Mesenchymal stem cell (in vitro differentiated cells and primary cell): ENCODE measurements at regions not wholly inside any gene's neighbourhood (a gene's known extent, or its start where the extent isn't known, plus 50 kb on each side); places are given as distances from the start of the nearest gene placed in this dataset.
A peak's percentile ranks its signal among the peaks of the same experiment; 100 is the strongest.

Experiments used
- DNase-seq: peaks from one replicate; pipeline ENCODE4 v3.0.0-alpha.2; 2013
- H2AFZ ChIP-seq: one replicate; pipeline ENCODE4 v1.6.1; 2013; ENCODE audit warnings: low read depth, mild to moderate bottlenecking, control low read depth, inconsistent platforms, low read length, moderate library complexity
- H2AK5ac ChIP-seq: 2 replicates; pipeline ENCODE4 v1.6.1; 2013; ENCODE audit warnings: low read length, moderate library complexity, mild to moderate bottlenecking, inconsistent platforms; ENCODE audit not compliant: severe bottlenecking
- H2BK120ac ChIP-seq: one replicate; pipeline ENCODE4 v1.6.1; 2013; ENCODE audit warnings: low read depth, mild to moderate bottlenecking, inconsistent platforms, low read length, moderate library complexity
- H2BK12ac ChIP-seq, 2 experiments: one replicate each; pipeline ENCODE4 v1.6.1; 2013; ENCODE audit warnings: inconsistent platforms in 2 of 2, low read length in 2 of 2, mild to moderate bottlenecking in 2 of 2, moderate library complexity in 2 of 2, control low read depth in 1 of 2
- H2BK15ac ChIP-seq: one replicate; pipeline ENCODE4 v1.6.1; 2013; ENCODE audit warnings: mild to moderate bottlenecking, low read depth, inconsistent platforms; ENCODE audit not compliant: poor library complexity, severe bottlenecking
- H2BK5ac ChIP-seq: 2 replicates; pipeline ENCODE4 v1.6.1; 2013; ENCODE audit warnings: low read depth, mild to moderate bottlenecking, low read length, control low read depth, inconsistent platforms; ENCODE audit not compliant: poor library complexity, severe bottlenecking
- H3K14ac ChIP-seq, 2 experiments: one replicate each; pipeline ENCODE4 v1.6.1; 2013; ENCODE audit warnings: inconsistent platforms in 2 of 2, low read length in 2 of 2, control low read depth in 1 of 2, mild to moderate bottlenecking in 1 of 2, moderate library complexity in 1 of 2
- H3K18ac ChIP-seq, 2 experiments: one replicate each; pipeline ENCODE4 v1.6.1; 2013; ENCODE audit warnings: inconsistent platforms in 2 of 2, low read length in 2 of 2, control low read depth in 1 of 2, low read depth in 1 of 2, mild to moderate bottlenecking in 1 of 2
- H3K23ac ChIP-seq, 2 experiments: one replicate each; pipeline ENCODE4 v1.6.1; 2013; ENCODE audit warnings: inconsistent platforms in 2 of 2, low read length in 2 of 2, mild to moderate bottlenecking in 2 of 2, moderate library complexity in 2 of 2, control low read depth in 1 of 2
- H3K27ac ChIP-seq: 2 replicates; pipeline ENCODE4 v1.5.1; 2013; ENCODE audit warnings: mild to moderate bottlenecking, moderate library complexity, low read length, control low read depth, inconsistent platforms; ENCODE audit not compliant: poor library complexity, severe bottlenecking
- H3K27me3 ChIP-seq, 2 experiments: 2 replicates each; pipeline versions ENCODE4 v1.6.1 to v1.7.0; 2013; ENCODE audit warnings: low read length in 2 of 2, mild to moderate bottlenecking in 2 of 2, moderate library complexity in 2 of 2, control low read depth in 1 of 2, inconsistent platforms in 1 of 2; ENCODE audit not compliant: control insufficient read depth in 1 of 2, insufficient read depth in 1 of 2
- H3K36me3 ChIP-seq, 2 experiments: 2 replicates each; pipeline versions ENCODE4 v1.6.1 to v1.7.0; 2013; ENCODE audit warnings: low read length in 2 of 2, control low read depth in 1 of 2, inconsistent platforms in 1 of 2, low read depth in 1 of 2, mild to moderate bottlenecking in 1 of 2; ENCODE audit not compliant: insufficient read depth in 2 of 2, control insufficient read depth in 1 of 2
- H3K4ac ChIP-seq, 2 experiments: one replicate each; pipeline ENCODE4 v1.6.1; 2013; ENCODE audit warnings: inconsistent platforms in 2 of 2, low read length in 2 of 2, mild to moderate bottlenecking in 2 of 2, moderate library complexity in 2 of 2, control low read depth in 1 of 2, low read depth in 1 of 2
- H3K4me1 ChIP-seq: 2 replicates; pipeline ENCODE4 v1.6.1; 2013; ENCODE audit warnings: low read depth, low read length, control low read depth; ENCODE audit not compliant: control insufficient read depth, insufficient read depth
- H3K4me2 ChIP-seq: 2 replicates; pipeline ENCODE4 v1.6.1; 2013; ENCODE audit warnings: low read length, mild to moderate bottlenecking, inconsistent platforms; ENCODE audit not compliant: poor library complexity, severe bottlenecking
- H3K4me3 ChIP-seq, 2 experiments: 2 replicates each; pipeline versions ENCODE4 v1.5.1 to v1.7.0; 2013; ENCODE audit warnings: low read length in 2 of 2, mild to moderate bottlenecking in 2 of 2, control low read depth in 1 of 2, low read depth in 1 of 2; ENCODE audit not compliant: insufficient read depth in 1 of 2
- H3K79me1 ChIP-seq: replicated peaks from 2 replicates; pipeline ENCODE4 v1.6.1; 2013; ENCODE audit warnings: mild to moderate bottlenecking, control low read depth, low read length, inconsistent platforms; ENCODE audit not compliant: poor library complexity, severe bottlenecking
- H3K9ac ChIP-seq: 2 replicates; pipeline ENCODE4 v1.7.0; 2013; ENCODE audit warnings: mild to moderate bottlenecking, low read length, moderate library complexity
- H3K9me3 ChIP-seq: 2 replicates; pipeline ENCODE4 v1.7.0; 2013; ENCODE audit warnings: mild to moderate bottlenecking, low read length; ENCODE audit not compliant: control insufficient read depth
- H4K8ac ChIP-seq: one replicate; pipeline ENCODE4 v1.6.1; 2013; ENCODE audit warnings: inconsistent platforms, mild to moderate bottlenecking, low read length, moderate library complexity
- H4K91ac ChIP-seq: one replicate; pipeline ENCODE4 v1.6.1; 2013; ENCODE audit warnings: mild to moderate bottlenecking, low read length, inconsistent platforms
- WGBS: methylation state at CpG from one replicate; pipeline ENCODE4 v1.1.7; 2013; ENCODE audit warnings: mixed read lengths; 5-methylcytosine and 5-hydroxymethylcytosine counted together

- peaks cover 2% of the 10 kb centered on the region for H3K9me3 ChIP-seq
- peak overlapping the region; percentile 71 to 91 for H2BK12ac ChIP-seq
- H3K4me2 ChIP-seq = no peak overlapping the region
- peak overlapping the region; percentile 74 for H4K8ac ChIP-seq
- 100% methylated on average over 1 of the region's 2 CpGs for WGBS
- H3K23ac ChIP-seq = no peak overlapping the region
- H2BK15ac ChIP-seq = peak overlapping the region; percentile 60
- H3K79me1 ChIP-seq = no peaks in the 10 kb centered on the region
- H3K9ac ChIP-seq = no peak overlapping the region
- no peak overlapping the region for H2AFZ ChIP-seq
- peak overlapping the region; percentile 97 for H4K91ac ChIP-seq
- H3K27ac ChIP-seq = no peak overlapping the region
- peak overlapping the region; percentile 75 for H2BK120ac ChIP-seq
- no peaks in the 10 kb centered on the region for H3K36me3 ChIP-seq
- H2BK5ac ChIP-seq = no peak overlapping the region
- no peak for DNase-seq
- H3K4me3 ChIP-seq = no peak overlapping the region
- peak overlapping the region; percentile 62 to 83 for H3K4ac ChIP-seq
- H3K18ac ChIP-seq = peak overlapping the region; percentile 69 to 88
- H3K27me3 ChIP-seq = peaks cover 0 to 4% of the 10 kb centered on the region in 2 experiments
- peak overlapping the region in 1 of 2 experiments; percentile 3 for H3K14ac ChIP-seq
- H2AK5ac ChIP-seq = no peak overlapping the region
- peaks cover 4% of the 10 kb centered on the region for H3K4me1 ChIP-seq
Measured at GRCh38 chr1:94600556-94600955, 59.0 kb upstream of the F3 start.

GRCh38 chr1:94599095-94599813 lies 57.7 kb upstream of the F3 start:
- Histone ChIP-seq H2AK5ac (no peak overlapping the region), H2BK120ac (peak overlapping the region; percentile 92), H2AFZ (no peak overlapping the region), H3K79me1 (no peaks in the 10 kb centered on the region), H3K4me1 (peaks cover 2% of the 10 kb centered on the region), H2BK12ac (peak overlapping the region; percentile 22 to 40), H3K18ac (peak overlapping the region in 1 of 2 experiments; percentile 60), H3K4me3 (no peak overlapping the region), H3K9me3 (peaks cover 2% of the 10 kb centered on the region), H3K23ac (no peak overlapping the region), H4K8ac (peak overlapping the region; percentile 24), H3K27me3 (peaks cover 0 to 4% of the 10 kb centered on the region in 2 experiments), H3K36me3 (no peaks in the 10 kb centered on the region), H2BK5ac (no peak overlapping the region), H3K4ac (peak overlapping the region in 1 of 2 experiments; percentile 69), H2BK15ac (peak overlapping the region; percentile 57), H3K9ac (no peak overlapping the region), H4K91ac (peak overlapping the region; percentile 19), H3K4me2 (no peak overlapping the region), H3K14ac (no peak overlapping the region), H3K27ac (no peak overlapping the region)
- 87% methylated on average over 9 of the region's 11 CpGs for WGBS
- peak; percentile 73 for DNase-seq

GRCh38 chr1:94597701-94598100 lies 56.1 kb upstream of the F3 start:
- H3K36me3 ChIP-seq = no peaks in the 10 kb centered on the region

DNA sequence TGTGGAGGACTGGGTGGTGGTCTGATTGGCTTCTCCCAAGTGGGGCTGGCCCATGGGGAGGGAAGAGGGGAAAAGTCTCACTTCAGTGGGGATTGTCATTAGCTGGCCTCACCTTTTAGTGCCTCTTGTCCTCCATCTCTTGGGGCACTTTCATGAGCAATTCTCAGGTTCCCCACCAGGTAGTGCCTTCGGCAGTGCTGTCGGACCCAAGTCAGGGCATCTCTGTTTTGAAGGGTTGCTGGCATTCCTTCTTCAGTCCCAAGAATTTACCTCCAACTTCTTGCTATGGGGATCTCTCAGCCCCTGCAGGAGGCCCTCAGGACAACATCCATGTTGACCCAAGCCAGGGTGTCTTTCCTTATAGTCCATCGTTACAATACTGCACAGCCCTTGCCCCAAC lies 54.7 kb upstream of the F3 start:
- WGBS = 95% methylated on average over 3 of the region's 3 CpGs

More at GRCh38 chr1:94597701-94598100, 56.1 kb upstream of the F3 start:
- H3K9ac ChIP-seq = no peak overlapping the region
- 71% methylated on average over 3 of the region's 3 CpGs for WGBS
- peak overlapping the region; percentile 34 to 39 for H3K4ac ChIP-seq
- H4K91ac ChIP-seq = peak overlapping the region; percentile 14
- H2BK5ac ChIP-seq = no peak overlapping the region
- H3K27ac ChIP-seq = no peak overlapping the region
- H4K8ac ChIP-seq = peak overlapping the region; percentile 8
- H2BK120ac ChIP-seq = peak overlapping the region; percentile 86
- H3K14ac ChIP-seq = no peak overlapping the region
- H3K9me3 ChIP-seq = peaks cover 2% of the 10 kb centered on the region
- H2AK5ac ChIP-seq = no peak overlapping the region
- H3K79me1 ChIP-seq = no peaks in the 10 kb centered on the region
- no peak overlapping the region for H3K23ac ChIP-seq
- DNase-seq = peak; percentile 92
- H2BK12ac ChIP-seq = peak overlapping the region; percentile 69 to 97
- peaks cover 0 to 4% of the 10 kb centered on the region in 2 experiments for H3K27me3 ChIP-seq
- H2AFZ ChIP-seq = no peak overlapping the region
- peak overlapping the region; percentile 4 to 31 for H3K18ac ChIP-seq
- H3K4me3 ChIP-seq = no peak overlapping the region
- no peak overlapping the region for H3K4me2 ChIP-seq
- H3K4me1 ChIP-seq = peaks cover 2% of the 10 kb centered on the region
- no peak overlapping the region for H2BK15ac ChIP-seq

More for the DNA sequence above, 54.7 kb upstream of the F3 start:
- Histone ChIP-seq H2BK120ac (peak overlapping the region; percentile 82), H3K36me3 (no peaks in the 10 kb centered on the region), H3K27ac (no peak overlapping the region), H3K14ac (peak overlapping the region in 1 of 2 experiments; percentile 35), H3K18ac (peak overlapping the region; percentile 84 to 87), H3K9ac (no peak overlapping the region), H4K8ac (peak overlapping the region; percentile 90), H3K79me1 (no peaks in the 10 kb centered on the region), H4K91ac (peak overlapping the region; percentile 80), H3K27me3 (peaks cover 0 to 4% of the 10 kb centered on the region in 2 experiments), H3K4me3 (no peak overlapping the region), H3K4me1 (no peaks in the 10 kb centered on the region), H2BK12ac (peak overlapping the region; percentile 94 to 97), H2AFZ (no peak overlapping the region), H3K4ac (peak overlapping the region; percentile 62 to 88), H2AK5ac (no peak overlapping the region), H2BK5ac (no peak overlapping the region), H3K23ac (peak overlapping the region in 1 of 2 experiments; percentile 67), H3K4me2 (no peak overlapping the region), H3K9me3 (peaks cover 2% of the 10 kb centered on the region), H2BK15ac (no peak overlapping the region)
- no peak for DNase-seq
